Mesothelial cell of epicardium (in vitro differentiated cells): ENCODE measurements at regions not wholly inside any gene's neighbourhood (a gene's known extent, or its start where the extent isn't known, plus 50 kb on each side); places are given as distances from the start of the nearest gene placed in this dataset.

Source experiments
- DNase-seq, 2 experiments: peaks; one replicate each; pipeline ENCODE4 v3.0.0; 2021; ENCODE audit warnings: low spot score in 2 of 2; ENCODE audit not compliant: unreplicated experiment in 2 of 2
- H3K27ac Mint-ChIP-seq: 2 replicates; pipeline ENCODE4 v1.8.0; 2021; ENCODE audit warnings: mixed read lengths
- H3K27me3 Mint-ChIP-seq: 2 replicates; pipeline ENCODE4 v1.8.0; 2021; ENCODE audit warnings: low read depth, mixed read lengths
- H3K36me3 Mint-ChIP-seq: 2 replicates; pipeline ENCODE4 v1.8.0; 2021; ENCODE audit warnings: mixed read lengths
- H3K4me1 Mint-ChIP-seq: 2 replicates; pipeline ENCODE4 v1.8.0; 2021; ENCODE audit warnings: mixed read lengths
- H3K4me3 Mint-ChIP-seq: 2 replicates; pipeline ENCODE4 v1.8.0; 2021; ENCODE audit warnings: mild to moderate bottlenecking, moderate library complexity, mixed read lengths
- H3K9me3 Mint-ChIP-seq: 2 replicates; pipeline ENCODE4 v1.8.0; 2021; ENCODE audit warnings: mixed read lengths
- CTCF ChIP-seq: fragments of 200-600 bp; sonication (generic); IDR thresholded peaks from one replicate; pipeline ENCODE4 v1.5.0; 2021; ENCODE audit warnings: antibody characterized with exemption; ENCODE audit not compliant: unreplicated experiment

- no peak overlapping the region for H3K4me3 Mint-ChIP-seq
- no peak for TF ChIP-seq CTCF
- peaks cover 4% of the 10 kb centered on the region for H3K9me3 Mint-ChIP-seq
- no peaks in the 10 kb centered on the region for H3K36me3 Mint-ChIP-seq
- peak overlapping the region; percentile 38 for H3K27ac Mint-ChIP-seq
- DNase-seq = no peak
- no peaks in the 10 kb centered on the region for H3K27me3 Mint-ChIP-seq
- H3K4me1 Mint-ChIP-seq = peaks cover 37% of the 10 kb centered on the region
Measured at GRCh38 chr3:170739410-170739809, 130.6 kb downstream of the RPL22L1 start.

GRCh38 chr3:170738766-170739165 is 131.2 kb downstream of the RPL22L1 start:
- Mint-ChIP-seq H3K9me3 (peaks cover 4% of the 10 kb centered on the region), H3K36me3 (no peaks in the 10 kb centered on the region), H3K27me3 (no peaks in the 10 kb centered on the region), H3K27ac (no peak overlapping the region), H3K4me3 (no peak overlapping the region), H3K4me1 (peaks cover 41% of the 10 kb centered on the region)
- DNase-seq = no peak
- TF ChIP-seq CTCF = no peak

- no peak for DNase-seq
- no peaks in the 10 kb centered on the region for H3K36me3 Mint-ChIP-seq
- peaks cover 4% of the 10 kb centered on the region for H3K9me3 Mint-ChIP-seq
- H3K27ac Mint-ChIP-seq = no peak overlapping the region
- H3K4me1 Mint-ChIP-seq = peaks cover 43% of the 10 kb centered on the region
- H3K4me3 Mint-ChIP-seq = no peak overlapping the region
- TF ChIP-seq CTCF = no peak
- no peaks in the 10 kb centered on the region for H3K27me3 Mint-ChIP-seq
Measured at GRCh38 chr3:170737498-170738162, 132.4 kb downstream of the RPL22L1 start.

GRCh38 chr3:170735821-170736220 is 134.2 kb downstream of the RPL22L1 start:
- Mint-ChIP-seq H3K27ac (no peak overlapping the region), H3K27me3 (no peaks in the 10 kb centered on the region), H3K9me3 (peaks cover 4% of the 10 kb centered on the region), H3K36me3 (no peaks in the 10 kb centered on the region), H3K4me3 (no peak overlapping the region), H3K4me1 (peaks cover 30% of the 10 kb centered on the region)
- TF ChIP-seq CTCF = no peak
- no peak for DNase-seq

- peak overlapping the region; percentile 41 for H3K27ac Mint-ChIP-seq
- peaks cover 27% of the 10 kb centered on the region for H3K4me1 Mint-ChIP-seq
- peaks cover 4% of the 10 kb centered on the region for H3K9me3 Mint-ChIP-seq
- no peak for DNase-seq
- TF ChIP-seq CTCF = no peak
- no peaks in the 10 kb centered on the region for H3K36me3 Mint-ChIP-seq
- no peak overlapping the region for H3K4me3 Mint-ChIP-seq
- no peaks in the 10 kb centered on the region for H3K27me3 Mint-ChIP-seq
Measured at GRCh38 chr3:170734735-170735065, 135.3 kb downstream of the RPL22L1 start.
